HG03159 (cell line): ENCODE measurements at regions not wholly inside any gene's neighbourhood (a gene's known extent, or its start where the extent isn't known, plus 50 kb on each side); places are given as distances from the start of the nearest gene placed in this dataset.
"Not testable (repeated sequence)": the region's sequence is repeated elsewhere in the genome, so short reads cannot be mapped to it uniquely, and the experiment has no call there.

Experiments used
- ATAC-seq: cut with Tn5 transposase; IDR thresholded peaks from one replicate; pipeline ENCODE4 v1.9.1; 2021; ENCODE audit warnings: mild to moderate bottlenecking, moderate library complexity; ENCODE audit not compliant: unreplicated experiment

GRCh38 chr3:118629821-118630220, 404.8 kb downstream of the IGSF11 start:
- no peak for ATAC-seq

- no peak for ATAC-seq
Measured at GRCh38 chr3:118635711-118636110, 398.9 kb downstream of the IGSF11 start.

- ATAC-seq = no peak
Measured at GRCh38 chr3:118636841-118637240, 397.8 kb downstream of the IGSF11 start.

GRCh38 chr3:118637846-118638245, 396.8 kb downstream of the IGSF11 start:
- ATAC-seq = no peak

GRCh38 chr3:118641608-118642007, 393.0 kb downstream of the IGSF11 start:
- ATAC-seq = peak; percentile 95

GRCh38 chr3:118671192-118671591, 363.5 kb downstream of the IGSF11 start:
- no peak for ATAC-seq

GRCh38 chr3:118675305-118675704, 359.3 kb downstream of the IGSF11 start:
- no peak for ATAC-seq

GRCh38 chr3:118678663-118679062, 356.0 kb downstream of the IGSF11 start:
- not testable (repeated sequence) for ATAC-seq

- no peak for ATAC-seq
Measured at GRCh38 chr3:118682921-118683320, 351.7 kb downstream of the IGSF11 start.

- ATAC-seq = no peak
Measured at GRCh38 chr3:118683636-118684035, 351.0 kb downstream of the IGSF11 start.

- ATAC-seq = no peak
Measured at GRCh38 chr3:118688396-118688884, 346.2 kb downstream of the IGSF11 start.

GRCh38 chr3:118692416-118692815, 342.2 kb downstream of the IGSF11 start:
- no peak for ATAC-seq

- ATAC-seq = no peak
Measured at GRCh38 chr3:118705487-118706219, 329.0 kb downstream of the IGSF11 start.

GRCh38 chr3:118707991-118708390, 326.7 kb downstream of the IGSF11 start:
- ATAC-seq = no peak

- ATAC-seq = no peak
Measured at GRCh38 chr3:118710532-118710931, 324.1 kb downstream of the IGSF11 start.

- ATAC-seq = no peak
Measured at GRCh38 chr3:118713502-118714207, 321.0 kb downstream of the IGSF11 start.

- no peak for ATAC-seq
Measured at GRCh38 chr3:118714800-118715199, 319.8 kb downstream of the IGSF11 start.

GRCh38 chr3:118729546-118729945, 305.1 kb downstream of the IGSF11 start:
- ATAC-seq = no peak

GRCh38 chr3:118734664-118735063, 300.0 kb downstream of the IGSF11 start:
- no peak for ATAC-seq

- ATAC-seq = no peak
Measured at GRCh38 chr3:118736107-118736506, 298.5 kb downstream of the IGSF11 start.

- ATAC-seq = no peak
Measured at GRCh38 chr3:118740722-118741290, 293.8 kb downstream of the IGSF11 start.

GRCh38 chr3:118742760-118743159, 291.9 kb downstream of the IGSF11 start:
- no peak for ATAC-seq
